HepG2 (cell line): ENCODE measurements at regions not wholly inside any gene's neighbourhood (a gene's known extent, or its start where the extent isn't known, plus 50 kb on each side); places are given as distances from the start of the nearest gene placed in this dataset.

Experiments used
- ATAC-seq: fragments of 200-7000 bp; cut with Tn5 transposase; 3 replicates; pipeline ENCODE4 v1.9.1; 2020; ENCODE audit warnings: mild to moderate bottlenecking, moderate library complexity
- BruUV-seq: library from RNA; stranded (reverse); fragments of 400-500 nt; replicated peaks from 2 replicates; lab custom pipeline; 2021; lab: Mats Ljungman, UMichigan
- CTCF ChIA-PET: fragments of 300-600 bp; formaldehyde crosslinking; extraction: SDS; loops from one replicate; lab custom pipeline; 2021; ENCODE audit warnings: low total read pairs, inconsistent platforms, low intra/inter-chr PET ratio; lab: Yijun Ruan, JAX
- POLR2A ChIA-PET: fragments of 350-600 bp; sonication (Branson Sonifier 250); formaldehyde crosslinking; loops from one replicate; lab custom pipeline; 2020; ENCODE audit warnings: antibody characterized with exemption, inconsistent platforms; lab: Yijun Ruan, JAX
- DNase-seq: peaks from one replicate; pipeline ENCODE4 v3.0.0-alpha.2; 2015; ENCODE audit warnings: low spot score
- FAIRE-seq: peaks from 3 replicates; lab custom pipeline; 2011; peaks lifted over from hg19 to GRCh38; lab: Jason Lieb, UNC
- H2AFZ ChIP-seq: one replicate; pipeline ENCODE4 v1.6.1; 2011; ENCODE audit warnings: low read length, inconsistent platforms
- H3K27ac ChIP-seq: fragments of 300-600 bp; 3 replicates; pipeline ENCODE4 v1.8.0; 2011; ENCODE audit warnings: mixed run types, mild to moderate bottlenecking, mixed read lengths, low read length, inconsistent platforms; ENCODE audit not compliant: insufficient read depth; ENCODE audit errors: extremely low read length
- H3K27me3 ChIP-seq, 2 experiments: fragments of 200-600 bp in 1 of 2; 2 replicates in 1 of 2; 3 replicates in 1 of 2; pipeline versions ENCODE4 v1.6.0 to v1.8.0; 2011; ENCODE audit warnings: low read length in 2 of 2, mild to moderate bottlenecking in 2 of 2, moderate library complexity in 2 of 2, inconsistent platforms in 1 of 2; ENCODE audit not compliant: insufficient read depth in 2 of 2, control insufficient read depth in 1 of 2
- H3K36me3 ChIP-seq, 2 experiments: fragments of 200-600 bp in 1 of 2; replicated peaks in 1 of 2; 2 replicates in 1 of 2; 3 replicates in 1 of 2; pipeline versions ENCODE4 v1.5.1 to v1.8.0; 2011; ENCODE audit warnings: low read length in 2 of 2, inconsistent platforms in 1 of 2; ENCODE audit not compliant: insufficient read depth in 2 of 2, control insufficient read depth in 1 of 2
- H3K4me1 ChIP-seq: 2 replicates; pipeline ENCODE4 v1.5.1; 2012; ENCODE audit warnings: low read length, inconsistent platforms; ENCODE audit not compliant: insufficient read depth
- H3K4me2 ChIP-seq: 2 replicates; pipeline ENCODE4 v1.6.0; 2011; ENCODE audit warnings: low read depth, low read length, inconsistent platforms
- H3K4me3 ChIP-seq, 3 experiments: fragments of 200-600 bp in 1 of 3; sonication (generic), shearing (Covaris generic) in 1 of 3; replicated peaks in 1 of 3; 2 replicates each; pipeline ENCODE4 v1.5.1; 2011 to 2016; ENCODE audit warnings: low read length in 3 of 3, inconsistent platforms in 2 of 3, low read depth in 2 of 3, mild to moderate bottlenecking in 2 of 3, control low read depth in 1 of 3, mixed read lengths in 1 of 3; ENCODE audit not compliant: insufficient read depth in 1 of 3
- H3K79me2 ChIP-seq: one replicate; pipeline ENCODE4 v1.6.1; 2011; ENCODE audit warnings: low read length, inconsistent platforms; ENCODE audit not compliant: insufficient read depth
- H3K9ac ChIP-seq: 2 replicates; pipeline ENCODE4 v1.6.0; 2011; ENCODE audit warnings: mild to moderate bottlenecking, low read depth, low read length, inconsistent platforms; ENCODE audit not compliant: insufficient read depth
- H3K9me3 ChIP-seq: 2 replicates; pipeline ENCODE4 v1.5.1; 2012; ENCODE audit warnings: mild to moderate bottlenecking, low read length
- H4K20me1 ChIP-seq: 2 replicates; pipeline ENCODE4 v1.6.0; 2011; ENCODE audit warnings: inconsistent platforms, mild to moderate bottlenecking, low read length, moderate library complexity; ENCODE audit not compliant: insufficient read depth
- CHD2 ChIP-seq: IDR thresholded peaks from 2 replicates; pipeline ENCODE4 v1.6.1; 2011; ENCODE audit warnings: low read depth, low read length, improper control_type of control experiment
- FOXP1 ChIP-seq, 2 experiments: fragments of 450-650 bp in 1 of 2; IDR thresholded peaks; 2 replicates each; pipeline ENCODE4 v1.6.1; 2017 to 2018; ENCODE audit warnings: antibody characterized with exemption in 1 of 2
- KDM6A ChIP-seq: IDR thresholded peaks from 2 replicates; pipeline ENCODE4 v1.6.1; 2016; ENCODE audit warnings: low read depth
- MEF2D ChIP-seq: sonication (generic); formaldehyde crosslinking; IDR thresholded peaks from 2 replicates; pipeline ENCODE4 v1.5.1; 2020; ENCODE audit warnings: mild to moderate bottlenecking, missing genetic modification reagents
- NRL ChIP-seq: sonication (generic); formaldehyde crosslinking; IDR thresholded peaks from 2 replicates; pipeline ENCODE4 v1.5.0; 2020; ENCODE audit warnings: missing genetic modification reagents, mild to moderate bottlenecking, moderate library complexity, borderline replicate concordance
- PCBP1 ChIP-seq: fragments of 200-400 bp; formaldehyde crosslinking; IDR thresholded peaks from 2 replicates; pipeline ENCODE4 v1.6.1; 2017; ENCODE audit warnings: mild to moderate bottlenecking, low read depth, low read length, borderline replicate concordance
- RAD51 ChIP-seq: fragments of 450-650 bp; IDR thresholded peaks from 2 replicates; pipeline ENCODE4 v1.6.1; 2016; ENCODE audit warnings: borderline replicate concordance
- SMC3 ChIP-seq: IDR thresholded peaks from 2 replicates; pipeline ENCODE4 v1.6.1; 2011; ENCODE audit warnings: low read length, improper control_type of control experiment
- SP1 ChIP-seq, 2 experiments: fragments of 450-650 bp in 1 of 2; sonication (generic) in 1 of 2; formaldehyde crosslinking in 1 of 2; IDR thresholded peaks; 2 replicates each; pipeline versions ENCODE4 v1.4.0 to v1.6.1; 2016 to 2020; ENCODE audit warnings: missing genetic modification reagents in 1 of 2
- YY1 ChIP-seq: IDR thresholded peaks from 2 replicates; pipeline ENCODE4 v1.6.1; 2011; ENCODE audit warnings: low read length, low read depth, moderate library complexity, mild to moderate bottlenecking; ENCODE audit not compliant: insufficient read depth, insufficient replicate concordance
- ZFP62 ChIP-seq: sonication (generic); formaldehyde crosslinking; IDR thresholded peaks from 2 replicates; pipeline ENCODE4 v1.4.0; 2020; ENCODE audit warnings: missing genetic modification reagents
- ZMYM3 ChIP-seq: sonication (generic); formaldehyde crosslinking; IDR thresholded peaks from 2 replicates; pipeline ENCODE4 v1.5.1; 2020; ENCODE audit warnings: mild to moderate bottlenecking, missing genetic modification reagents
- ZNF275 ChIP-seq: sonication (generic); formaldehyde crosslinking; IDR thresholded peaks from 2 replicates; pipeline ENCODE4 v1.8.0; 2022; ENCODE audit warnings: missing genetic modification reagents, mild to moderate bottlenecking, inconsistent platforms, borderline replicate concordance
- ZNF383 ChIP-seq: sonication (generic); formaldehyde crosslinking; IDR thresholded peaks from 2 replicates; pipeline ENCODE4 v1.4.0; 2020; ENCODE audit warnings: missing genetic modification reagents, mild to moderate bottlenecking, borderline replicate concordance
- ZNF44 ChIP-seq: sonication (generic); formaldehyde crosslinking; IDR thresholded peaks from 2 replicates; pipeline ENCODE4 v1.5.1; 2020; ENCODE audit warnings: mild to moderate bottlenecking, missing genetic modification reagents
- ZNF510 ChIP-seq: sonication (generic); formaldehyde crosslinking; IDR thresholded peaks from 2 replicates; pipeline ENCODE4 v1.4.0; 2020; ENCODE audit warnings: low read depth, mild to moderate bottlenecking, missing genetic modification reagents
- ZNF543 ChIP-seq: sonication (generic); formaldehyde crosslinking; IDR thresholded peaks from 2 replicates; pipeline ENCODE4 v1.4.0; 2020; ENCODE audit warnings: mild to moderate bottlenecking, missing genetic modification reagents
- ZNF556 ChIP-seq: sonication (generic); formaldehyde crosslinking; IDR thresholded peaks from 2 replicates; pipeline ENCODE4 v1.4.0; 2020; ENCODE audit warnings: mild to moderate bottlenecking, missing genetic modification reagents, borderline replicate concordance
- ZNF773 ChIP-seq: sonication (generic); formaldehyde crosslinking; IDR thresholded peaks from 2 replicates; pipeline ENCODE4 v1.4.0; 2020; ENCODE audit warnings: missing genetic modification reagents, borderline replicate concordance
- ZNF841 ChIP-seq: sonication (generic); formaldehyde crosslinking; IDR thresholded peaks from 2 replicates; pipeline ENCODE4 v1.8.1; 2023; ENCODE audit warnings: missing genetic modification reagents, borderline replicate concordance
- WGBS: methylation state at CpG from one replicate; pipeline ENCODE4 v1.1.6; 2017; ENCODE audit warnings: low lambda C conversion rate; 5-methylcytosine and 5-hydroxymethylcytosine counted together
- in situ Hi-C: cut with HindIII; loops from 2 replicates; pipeline ENCODE4 v1.10.0; 2017; ENCODE audit warnings: low pct_unique_long_range_greater_than_20kb; ENCODE audit not compliant: extremely low pct_ligation_motif_present
- intact Hi-C: fragments of 100-400 bp; cut with micrococcal nuclease; formaldehyde crosslinking; loops from one replicate; pipeline ENCODE4 v1.10.0; 2022; ENCODE audit not compliant: unreplicated experiment

GRCh38 chr11:11142430-11142829 is 210.6 kb downstream of the CSNK2A3 start:
- ChIA-PET POLR2A (no interaction called here), CTCF (no interaction called here)
- no peaks in the 10 kb centered on the region for H3K9me3 ChIP-seq
- in situ Hi-C loops, result no loop called here
- ATAC-seq (no peak), DNase-seq (no peak), FAIRE-seq (no peak)
- H3K4me2 ChIP-seq, result no peak overlapping the region
- H3K4me3 ChIP-seq, result no peak overlapping the region
- intact Hi-C loops, result no loop called here
- H3K9ac ChIP-seq, result no peak overlapping the region
- H3K4me1 ChIP-seq, result peaks cover 6% of the 10 kb centered on the region; the same call in 1 of the 2 replicates
- no TSS peak for BruUV-seq
- no peaks in the 10 kb centered on the region for H4K20me1 ChIP-seq
- no peak for TF ChIP-seq NRL
- TF ChIP-seq CHD2, result no peak
- no peak for TF ChIP-seq ZNF841 (CRISPR knock-in tag)
- TF ChIP-seq PCBP1, result no peak
- TF ChIP-seq SMC3, result no peak
- no peak for TF ChIP-seq ZNF383 (CRISPR knock-in tag)
- TF ChIP-seq FOXP1 (IDR thresholded peaks at IDR 0.05), result no peak
- no peak for TF ChIP-seq FOXP1 (CRISPR knock-in tag; IDR thresholded peaks at IDR 0.05)
- TF ChIP-seq ZNF44 (CRISPR knock-in tag), result no peak
- TF ChIP-seq ZNF556, result no peak
- no peak for TF ChIP-seq ZNF773 (CRISPR knock-in tag)
- TF ChIP-seq YY1, result no peak
- no peak for TF ChIP-seq MEF2D
- no peak for TF ChIP-seq ZMYM3 (CRISPR knock-in tag)
- no peak for TF ChIP-seq ZNF543
- TF ChIP-seq KDM6A (CRISPR knock-in tag), result no peak
- no peak for TF ChIP-seq SP1 (IDR thresholded peaks at IDR 0.05)
- TF ChIP-seq SP1 (CRISPR knock-in tag; IDR thresholded peaks at IDR 0.05), result no peak
- no peak for TF ChIP-seq RAD51
- no peak for TF ChIP-seq ZNF510
- TF ChIP-seq ZNF275, result no peak
- no peak for TF ChIP-seq ZFP62
- H2AFZ ChIP-seq, result no peak overlapping the region
- H3K27ac ChIP-seq, result no peak overlapping the region
- no peaks in the 10 kb centered on the region for H3K36me3 ChIP-seq
- WGBS, result 39% methylated on average over 3 of the region's 4 CpGs
- no peaks in the 10 kb centered on the region; a peak in 1 of 5 replicates for H3K27me3 ChIP-seq
- H3K79me2 ChIP-seq, result no peaks in the 10 kb centered on the region
